ENCODE measurements at regions not wholly inside any gene's neighbourhood (a gene's known extent, or its start where the extent isn't known, plus 50 kb on each side); places are given as distances from the start of the nearest gene placed in this dataset.
"Not testable (repeated sequence)": the region's sequence is repeated elsewhere in the genome, so short reads cannot be mapped to it uniquely, and the experiment has no call there.

GRCh38 chr2:82344670-82345069 lies 2040.1 kb upstream of the LRRTM1 start:
- DNase-seq: no peak

GRCh38 chr2:82342356-82342755 lies 2037.8 kb upstream of the LRRTM1 start:
- no peak for DNase-seq

- no peak for DNase-seq
These were observed 2036.1 kb upstream of the LRRTM1 start for GRCh38 chr2:82340578-82341053.

- no peak for DNase-seq
These were observed 2035.3 kb upstream of the LRRTM1 start for GRCh38 chr2:82339805-82340204.

- no peak for DNase-seq
These were observed 2029.1 kb upstream of the LRRTM1 start for GRCh38 chr2:82333697-82334096.

- DNase-seq: no peak
These were observed 2025.6 kb upstream of the LRRTM1 start for GRCh38 chr2:82330155-82330554.

- not testable (repeated sequence) for DNase-seq
These were observed 2021.7 kb upstream of the LRRTM1 start for GRCh38 chr2:82326180-82326767.

GRCh38 chr2:82320296-82320695 lies 2015.7 kb upstream of the LRRTM1 start:
- no peak for DNase-seq

GRCh38 chr2:82317012-82317411 lies 2012.5 kb upstream of the LRRTM1 start:
- DNase-seq: no peak

- no peak for DNase-seq
These were observed 2012.0 kb upstream of the LRRTM1 start for GRCh38 chr2:82316586-82316985.

- no peak for DNase-seq
These were observed 2010.4 kb upstream of the LRRTM1 start for GRCh38 chr2:82314836-82315472.

GRCh38 chr2:82307511-82307910 lies 2003.0 kb upstream of the LRRTM1 start:
- DNase-seq: no peak

GRCh38 chr2:82301506-82301905 lies 1997.0 kb upstream of the LRRTM1 start:
- DNase-seq: no peak

GRCh38 chr2:82289446-82289845 lies 1984.9 kb upstream of the LRRTM1 start:
- DNase-seq: no peak

GRCh38 chr2:82283075-82283474 lies 1978.5 kb upstream of the LRRTM1 start:
- DNase-seq: no peak

GRCh38 chr2:82282111-82282882 lies 1977.7 kb upstream of the LRRTM1 start:
- no peak for DNase-seq

GRCh38 chr2:82279367-82279766 lies 1974.8 kb upstream of the LRRTM1 start:
- DNase-seq: no peak

- no peak for DNase-seq
These were observed 1973.9 kb upstream of the LRRTM1 start for GRCh38 chr2:82278416-82278815.

- DNase-seq: no peak
These were observed 1971.0 kb upstream of the LRRTM1 start for GRCh38 chr2:82275599-82275998.

- no peak for DNase-seq
These were observed 1963.9 kb upstream of the LRRTM1 start for GRCh38 chr2:82268446-82268845.

- DNase-seq: no peak
These were observed 1956.0 kb upstream of the LRRTM1 start for GRCh38 chr2:82260521-82260920.

- no peak for DNase-seq
These were observed 1955.0 kb upstream of the LRRTM1 start for GRCh38 chr2:82259551-82259950.

- no peak for DNase-seq
These were observed 1953.4 kb upstream of the LRRTM1 start for GRCh38 chr2:82257796-82258555.

All from GDM1 (cell line).